NCI-H2029 (cell line): ENCODE measurements at regions not wholly inside any gene's neighbourhood (a gene's known extent, or its start where the extent isn't known, plus 50 kb on each side); places are given as distances from the start of the nearest gene placed in this dataset.
"Not testable (repeated sequence)": the region's sequence is repeated elsewhere in the genome, so short reads cannot be mapped to it uniquely, and the experiment has no call there.

Experiments used
- DNase-seq: peaks from one replicate; lab custom pipeline; 2025; lab: John Stamatoyannopoulos, UW

GRCh38 chr13:63840551-63841421 is 2425.1 kb upstream of the PCDH20 start:
- DNase-seq: no peak

- no peak for DNase-seq
These were observed 2422.9 kb upstream of the PCDH20 start for GRCh38 chr13:63838366-63839110.

- not testable (repeated sequence) for DNase-seq
These were observed 2422.1 kb upstream of the PCDH20 start for GRCh38 chr13:63837701-63838100.

GRCh38 chr13:63829609-63830008 is 2414.0 kb upstream of the PCDH20 start:
- DNase-seq: not testable (repeated sequence)

GRCh38 chr13:63821785-63822184 is 2406.1 kb upstream of the PCDH20 start:
- DNase-seq: not testable (repeated sequence)

DNA sequence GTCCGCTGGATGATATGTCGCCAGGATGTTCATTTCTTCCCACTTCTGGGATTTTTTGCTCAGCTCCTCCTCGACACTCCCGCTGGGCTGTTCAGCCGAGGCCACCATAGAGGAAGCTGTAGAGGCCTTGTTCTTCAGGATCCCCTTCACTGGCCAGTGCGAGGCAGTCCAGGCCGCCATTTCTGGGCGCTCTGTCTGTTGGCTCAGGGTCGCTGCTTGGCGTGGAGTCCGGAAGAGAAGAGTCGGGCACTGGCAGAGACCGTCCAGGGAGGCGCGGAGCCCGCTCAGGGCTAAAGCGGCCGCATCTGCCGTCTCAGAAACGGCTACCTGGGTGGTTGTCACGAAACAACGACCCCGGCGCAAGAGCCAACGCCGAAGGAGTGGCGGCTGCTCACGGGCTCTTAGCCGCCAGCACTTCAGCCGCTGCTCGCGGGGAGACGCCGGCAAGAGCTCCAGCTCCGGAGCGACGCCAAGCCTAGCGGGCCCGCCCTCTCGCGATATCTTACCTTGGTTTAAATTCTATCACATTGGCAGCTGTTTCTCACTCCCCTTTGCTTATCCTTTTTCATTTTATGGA is 2395.9 kb upstream of the PCDH20 start:
- DNase-seq: not testable (repeated sequence)

GRCh38 chr13:63791134-63791533 is 2375.5 kb upstream of the PCDH20 start:
- DNase-seq: not testable (repeated sequence)

- DNase-seq: no peak
These were observed 2358.5 kb upstream of the PCDH20 start for GRCh38 chr13:63774133-63774532.

- no peak for DNase-seq
These were observed 2357.8 kb upstream of the PCDH20 start for GRCh38 chr13:63773476-63773875.

GRCh38 chr13:63757683-63758082 is 2342.0 kb upstream of the PCDH20 start:
- DNase-seq: not testable (repeated sequence)

DNA sequence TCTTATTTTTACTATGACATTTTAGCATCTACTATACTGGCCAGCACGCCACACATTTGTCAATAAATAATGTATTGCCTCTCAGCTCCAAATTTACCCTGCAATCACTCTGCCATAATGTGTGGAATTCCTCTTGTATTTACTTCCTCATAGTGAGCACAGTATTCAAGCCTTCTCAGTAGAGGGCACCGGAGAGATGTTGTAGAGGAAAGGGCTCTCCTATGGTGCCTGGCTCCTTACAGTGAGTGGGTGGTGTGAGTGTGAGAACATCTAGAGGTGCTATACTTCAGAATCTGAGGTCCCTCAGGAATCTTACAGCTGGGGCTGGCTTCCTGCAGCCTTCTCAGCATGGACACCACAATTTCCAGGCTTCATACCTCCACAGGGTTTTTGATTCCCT is 2334.2 kb upstream of the PCDH20 start:
- not testable (repeated sequence) for DNase-seq

- DNase-seq: not testable (repeated sequence)
These were observed 2326.1 kb upstream of the PCDH20 start for GRCh38 chr13:63741814-63742101.

- DNase-seq: no peak
These were observed 2325.6 kb upstream of the PCDH20 start for GRCh38 chr13:63741029-63741813.

GRCh38 chr13:63739112-63739735 is 2323.6 kb upstream of the PCDH20 start:
- DNase-seq: not testable (repeated sequence)

- DNase-seq: no peak
These were observed 2321.8 kb upstream of the PCDH20 start for GRCh38 chr13:63737418-63737817.

DNA sequence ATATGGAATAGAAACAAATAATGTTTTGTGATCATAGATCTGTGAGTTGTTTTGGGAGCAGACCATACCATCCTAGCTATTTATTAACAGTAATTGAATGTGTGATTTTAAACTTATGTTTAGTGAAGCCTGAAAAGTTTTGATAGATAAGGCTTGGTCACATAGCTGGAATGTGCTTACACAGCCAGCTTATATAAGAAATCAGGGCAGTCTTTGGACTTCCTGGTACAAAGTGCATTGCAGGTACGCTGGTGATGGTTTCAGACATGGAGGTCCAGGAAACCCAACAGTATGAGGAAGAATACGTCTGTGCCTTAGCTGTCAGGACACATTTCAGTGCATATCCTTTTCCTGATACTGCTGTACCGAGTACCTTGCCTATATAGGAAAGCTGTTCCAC is 2316.2 kb upstream of the PCDH20 start:
- DNase-seq: no peak

GRCh38 chr13:63712159-63712558 is 2296.5 kb upstream of the PCDH20 start:
- not testable (repeated sequence) for DNase-seq

GRCh38 chr13:63706751-63707150 is 2291.1 kb upstream of the PCDH20 start:
- DNase-seq: no peak

- DNase-seq: no peak
These were observed 2288.9 kb upstream of the PCDH20 start for GRCh38 chr13:63704521-63704920.

- DNase-seq: no peak
These were observed 2284.7 kb upstream of the PCDH20 start for GRCh38 chr13:63700350-63700749.

DNA sequence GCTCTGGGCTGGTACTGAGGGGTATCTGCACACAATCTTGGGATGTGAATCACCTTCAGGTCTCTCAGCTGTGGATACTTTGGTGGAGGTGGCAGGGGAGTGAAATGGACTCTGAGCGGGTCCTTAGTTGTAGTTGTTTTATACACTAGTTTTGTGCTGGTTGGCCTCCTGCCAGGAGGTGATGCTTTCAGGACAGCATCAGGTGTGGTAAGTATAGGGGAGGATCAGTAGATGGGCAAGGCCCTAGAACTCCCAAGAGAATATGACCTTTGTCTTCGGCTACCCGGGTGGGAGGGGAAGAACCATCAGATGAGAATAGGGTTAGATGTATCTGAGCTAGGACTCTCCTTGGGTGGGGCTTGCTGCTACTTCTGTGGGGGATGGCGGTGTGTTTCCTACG is 2284.3 kb upstream of the PCDH20 start:
- no peak for DNase-seq

- no peak for DNase-seq
These were observed 2280.4 kb upstream of the PCDH20 start for GRCh38 chr13:63696055-63696454.
